ENCODE measurements at regions not wholly inside any gene's neighbourhood (a gene's known extent, or its start where the extent isn't known, plus 50 kb on each side); places are given as distances from the start of the nearest gene placed in this dataset.

DNA sequence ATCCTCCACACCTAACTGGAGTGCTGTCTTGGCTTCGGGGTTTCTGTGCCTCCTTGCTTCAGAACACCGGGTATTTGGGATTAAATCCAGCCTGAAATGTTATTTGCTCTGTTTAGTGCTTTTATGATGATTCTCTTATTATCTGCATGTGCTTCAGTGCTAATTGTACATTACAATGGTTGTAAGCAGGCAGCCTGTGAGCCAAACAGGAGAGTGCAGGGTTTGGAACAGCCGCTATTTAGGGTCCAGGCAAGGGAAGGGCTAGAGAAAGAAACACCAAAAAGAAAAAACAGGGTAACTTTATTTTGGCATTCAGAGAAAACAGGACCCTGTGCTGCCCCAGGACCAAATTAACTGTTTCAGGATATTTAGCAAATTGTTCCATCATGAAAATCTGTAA lies 72.7 kb downstream of the RCN1 start:
- TF ChIP-seq, protein P1, sequence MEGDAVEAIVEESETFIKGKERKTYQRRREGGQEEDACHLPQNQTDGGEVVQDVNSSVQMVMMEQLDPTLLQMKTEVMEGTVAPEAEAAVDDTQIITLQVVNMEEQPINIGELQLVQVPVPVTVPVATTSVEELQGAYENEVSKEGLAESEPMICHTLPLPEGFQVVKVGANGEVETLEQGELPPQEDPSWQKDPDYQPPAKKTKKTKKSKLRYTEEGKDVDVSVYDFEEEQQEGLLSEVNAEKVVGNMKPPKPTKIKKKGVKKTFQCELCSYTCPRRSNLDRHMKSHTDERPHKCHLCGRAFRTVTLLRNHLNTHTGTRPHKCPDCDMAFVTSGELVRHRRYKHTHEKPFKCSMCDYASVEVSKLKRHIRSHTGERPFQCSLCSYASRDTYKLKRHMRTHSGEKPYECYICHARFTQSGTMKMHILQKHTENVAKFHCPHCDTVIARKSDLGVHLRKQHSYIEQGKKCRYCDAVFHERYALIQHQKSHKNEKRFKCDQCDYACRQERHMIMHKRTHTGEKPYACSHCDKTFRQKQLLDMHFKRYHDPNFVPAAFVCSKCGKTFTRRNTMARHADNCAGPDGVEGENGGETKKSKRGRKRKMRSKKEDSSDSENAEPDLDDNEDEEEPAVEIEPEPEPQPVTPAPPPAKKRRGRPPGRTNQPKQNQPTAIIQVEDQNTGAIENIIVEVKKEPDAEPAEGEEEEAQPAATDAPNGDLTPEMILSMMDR (IDR thresholded peaks at IDR 0.05): no peak
- TF ChIP-seq POLR2AphosphoS5 (IDR thresholded peaks at IDR 0.05; ENCODE audit: low read depth, low read length): no peak
- no peak for TF ChIP-seq EZH2phosphoT487 (IDR thresholded peaks at IDR 0.05; ENCODE audit: borderline replicate concordance, low read depth)
- TF ChIP-seq RFX5 (IDR thresholded peaks at IDR 0.05; ENCODE audit: low read length): no peak
- TF ChIP-seq, protein P2, sequence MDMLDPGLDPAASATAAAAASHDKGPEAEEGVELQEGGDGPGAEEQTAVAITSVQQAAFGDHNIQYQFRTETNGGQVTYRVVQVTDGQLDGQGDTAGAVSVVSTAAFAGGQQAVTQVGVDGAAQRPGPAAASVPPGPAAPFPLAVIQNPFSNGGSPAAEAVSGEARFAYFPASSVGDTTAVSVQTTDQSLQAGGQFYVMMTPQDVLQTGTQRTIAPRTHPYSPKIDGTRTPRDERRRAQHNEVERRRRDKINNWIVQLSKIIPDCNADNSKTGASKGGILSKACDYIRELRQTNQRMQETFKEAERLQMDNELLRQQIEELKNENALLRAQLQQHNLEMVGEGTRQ (IDR thresholded peaks at IDR 0.05; ENCODE audit: borderline replicate concordance, low read depth, low read length): no peak
- TF ChIP-seq MEF2A (IDR thresholded peaks at IDR 0.05; ENCODE audit: borderline replicate concordance, low read depth): no peak
- no peak for TF ChIP-seq TAF1 (IDR thresholded peaks at IDR 0.05; ENCODE audit: borderline replicate concordance, low read depth, low read length)
- no peak for TF ChIP-seq CHD2 (IDR thresholded peaks at IDR 0.05; ENCODE audit: low read length, partially characterized antibody)
- no peak for TF ChIP-seq FOXJ3 (CRISPR knock-in tag; IDR thresholded peaks at IDR 0.05)
- TF ChIP-seq JUND (IDR thresholded peaks at IDR 0.05): no peak
- no peak for TF ChIP-seq SIN3A (IDR thresholded peaks at IDR 0.05; ENCODE audit: borderline replicate concordance, low read depth, low read length)
- TF ChIP-seq GABPA (IDR thresholded peaks at IDR 0.05; ENCODE audit: low read depth): no peak
